K562 (cell line): ENCODE measurements at regions not wholly inside any gene's neighbourhood (a gene's known extent, or its start where the extent isn't known, plus 50 kb on each side); places are given as distances from the start of the nearest gene placed in this dataset.
A peak's percentile ranks its signal among the peaks of the same experiment; 100 is the strongest.

ENCODE experiments used
- ATAC-seq: fragments of 200-7000 bp; cut with Tn5 transposase; 3 replicates; pipeline ENCODE4 v1.9.1; 2020; ENCODE audit warnings: moderate library complexity
- BruUV-seq: library from RNA; stranded (reverse); fragments of 400-500 nt; replicated peaks from 2 replicates; lab custom pipeline; 2021; lab: Mats Ljungman, UMichigan
- CTCF ChIA-PET: fragments of 300-600 bp; formaldehyde crosslinking; extraction: SDS; loops from one replicate; lab custom pipeline; 2021; ENCODE audit warnings: low intra/inter-chr PET ratio; lab: Yijun Ruan, JAX
- POLR2A ChIA-PET: fragments of 300-600, 350-650 bp; sonication (Branson Sonifier 250); formaldehyde crosslinking; extraction: SDS; loops from one replicate; lab custom pipeline; 2021; ENCODE audit warnings: antibody characterized with exemption, inconsistent platforms; lab: Yijun Ruan, JAX
- DNase-seq, 4 experiments: peaks; one replicate each; pipeline versions ENCODE4 v3.0.0 to v3.0.0-alpha.2; 2011 to 2018; ENCODE audit warnings: low spot score in 3 of 4, mixed read lengths in 3 of 4; ENCODE audit errors: extremely low read depth in 1 of 4
- FAIRE-seq: peaks from 2 replicates; lab custom pipeline; 2011; peaks lifted over from hg19 to GRCh38; lab: Jason Lieb, UNC
- H2AFZ ChIP-seq: 2 replicates; pipeline ENCODE4 v1.6.0; 2011; ENCODE audit warnings: low read depth, low read length, control low read depth, inconsistent platforms
- H3K27ac ChIP-seq: fragments of 200-600 bp; 3 replicates; pipeline ENCODE4 v1.8.0; 2011; ENCODE audit warnings: low read depth, mild to moderate bottlenecking, control low read depth, inconsistent platforms, low read length, moderate library complexity, mixed read lengths; ENCODE audit errors: extremely low read depth
- H3K27me3 ChIP-seq, 2 experiments: fragments of 300-600 bp in 1 of 2; 2 replicates in 1 of 2; 3 replicates in 1 of 2; pipeline versions ENCODE4 v1.6.0 to v1.8.0; 2011; ENCODE audit warnings: inconsistent platforms in 2 of 2, low read length in 2 of 2, mild to moderate bottlenecking in 1 of 2, mixed read lengths in 1 of 2, moderate library complexity in 1 of 2; ENCODE audit not compliant: control insufficient read depth in 2 of 2, insufficient read depth in 2 of 2
- H3K36me3 ChIP-seq: fragments of 300-600 bp; 3 replicates; pipeline ENCODE4 v1.8.0; 2011; ENCODE audit warnings: mild to moderate bottlenecking, low read length, inconsistent platforms; ENCODE audit not compliant: control insufficient read depth, insufficient read depth
- H3K4me1 ChIP-seq, 2 experiments: fragments of 200-600 bp in 1 of 2; replicated peaks in 1 of 2; 2 replicates in 1 of 2; 3 replicates in 1 of 2; pipeline versions ENCODE4 v1.5.1 to v1.8.0; 2011; ENCODE audit warnings: inconsistent platforms in 2 of 2, low read length in 2 of 2, mild to moderate bottlenecking in 1 of 2, mixed read lengths in 1 of 2, moderate library complexity in 1 of 2; ENCODE audit not compliant: control insufficient read depth in 2 of 2, insufficient read depth in 2 of 2
- H3K4me2 ChIP-seq: 2 replicates; pipeline ENCODE4 v1.6.1; 2011; ENCODE audit warnings: low read length, control low read depth, inconsistent platforms, mixed read lengths; ENCODE audit not compliant: insufficient read depth
- H3K4me3 ChIP-seq: fragments of 200-600 bp; sonication (generic), shearing (Covaris generic); 2 replicates; pipeline ENCODE4 v1.5.1; 2016; ENCODE audit warnings: control low read depth, inconsistent platforms
- H3K79me2 ChIP-seq: fragments of 200-600 bp; 3 replicates; pipeline ENCODE4 v1.8.0; 2011; ENCODE audit warnings: low read length, inconsistent platforms; ENCODE audit not compliant: control insufficient read depth, insufficient read depth
- H3K9ac ChIP-seq, 2 experiments: 2 replicates each; pipeline versions ENCODE4 v1.6.0 to v1.6.1; 2011; ENCODE audit warnings: low read depth in 2 of 2, low read length in 2 of 2, control low read depth in 1 of 2, inconsistent platforms in 1 of 2, mild to moderate bottlenecking in 1 of 2, mixed read lengths in 1 of 2; ENCODE audit not compliant: insufficient read depth in 1 of 2
- H3K9me1 ChIP-seq: one replicate; pipeline ENCODE4 v1.6.0; 2011; ENCODE audit warnings: inconsistent platforms, mild to moderate bottlenecking, low read length, moderate library complexity; ENCODE audit not compliant: control insufficient read depth, insufficient read depth
- H3K9me3 ChIP-seq: replicated peaks from 2 replicates; pipeline ENCODE4 v1.5.1; 2011; ENCODE audit warnings: low read depth, low read length, inconsistent platforms; ENCODE audit not compliant: control insufficient read depth, insufficient read depth
- H4K20me1 ChIP-seq: replicated peaks from 2 replicates; pipeline ENCODE4 v1.6.1; 2011; ENCODE audit warnings: low read length, inconsistent platforms, mixed read lengths; ENCODE audit not compliant: control insufficient read depth, insufficient read depth
- ATF7 ChIP-seq: fragments of 450-650 bp; IDR thresholded peaks from 2 replicates; pipeline ENCODE4 v1.7.1; 2014; ENCODE audit warnings: mild to moderate bottlenecking, moderate library complexity
- CC2D1A ChIP-seq: fragments of 450-650 bp; IDR thresholded peaks from 2 replicates; pipeline ENCODE4 v1.6.1; 2017; ENCODE audit warnings: mild to moderate bottlenecking
- ELF4 ChIP-seq: fragments of 450-650 bp; formaldehyde crosslinking; IDR thresholded peaks from 2 replicates; pipeline ENCODE4 v1.4.0; 2022; ENCODE audit warnings: missing genetic modification characterization
- FIP1L1 ChIP-seq: fragments of 200-400 bp; formaldehyde crosslinking; IDR thresholded peaks from 2 replicates; pipeline ENCODE4 v1.6.1; 2018; ENCODE audit warnings: mild to moderate bottlenecking, low read depth, low read length; ENCODE audit not compliant: poor library complexity, severe bottlenecking
- GATAD2B ChIP-seq: fragments of 450-650 bp; IDR thresholded peaks from 2 replicates; pipeline ENCODE4 v1.6.1; 2017; ENCODE audit warnings: mild to moderate bottlenecking, borderline replicate concordance
- NCOA4 ChIP-seq: fragments of 450-650 bp; IDR thresholded peaks from 2 replicates; pipeline ENCODE4 v1.6.1; 2018; ENCODE audit warnings: mild to moderate bottlenecking; ENCODE audit not compliant: partially characterized antibody
- NFYB ChIP-seq: IDR thresholded peaks from 2 replicates; pipeline ENCODE4 v1.6.1; 2011; ENCODE audit warnings: mild to moderate bottlenecking, moderate library complexity; ENCODE audit not compliant: insufficient read length; ENCODE audit errors: extremely low read depth
- RAD21 ChIP-seq, 2 experiments: fragments of 250-450 bp in 1 of 2; fragments of 450-650 bp in 1 of 2; sonication (Bioruptor Pico) in 1 of 2; formaldehyde crosslinking in 1 of 2; IDR thresholded peaks in 1 of 2; conservative IDR thresholded peaks in 1 of 2; 2 replicates each; pipeline versions ENCODE4 v1.4.0 to v1.8.0; 2020 to 2022; ENCODE audit warnings: mild to moderate bottlenecking in 2 of 2, moderate library complexity in 1 of 2
- RBM39 ChIP-seq: fragments of 200-400 bp; formaldehyde crosslinking; optimal IDR thresholded peaks from 2 replicates; pipeline ENCODE3; 2018; ENCODE audit warnings: low read depth, low read length
- SAP30 ChIP-seq: fragments of 200-600 bp; sonication (generic); IDR thresholded peaks from 2 replicates; pipeline ENCODE4 v1.6.1; 2012; ENCODE audit warnings: borderline replicate concordance, low read depth, mild to moderate bottlenecking, moderate library complexity, low read length, control low read depth, inconsistent platforms; ENCODE audit not compliant: insufficient read depth, poor library complexity, severe bottlenecking
- SRSF1 ChIP-seq: fragments of 200-400 bp; formaldehyde crosslinking; IDR thresholded peaks from 2 replicates; pipeline ENCODE4 v1.6.1; 2017; ENCODE audit warnings: mild to moderate bottlenecking, low read depth, low read length, moderate library complexity
- TARDBP ChIP-seq: fragments of 450-650 bp; IDR thresholded peaks from 2 replicates; pipeline ENCODE4 v1.6.1; 2016
- ZNF23 ChIP-seq: fragments of 250-450 bp; sonication (Bioruptor Pico); IDR thresholded peaks from 2 replicates; pipeline ENCODE4 v1.4.0; 2020; ENCODE audit warnings: mild to moderate bottlenecking
- WGBS: fragments of 100-300 bp; shearing (Covaris generic); methylation state at CpG from one replicate; pipeline ENCODE4 v1.1.6; 2016; ENCODE audit warnings: low coverage, mixed read lengths; ENCODE audit not compliant: insufficient coverage; ENCODE audit errors: missing lambda C conversion rate; 5-methylcytosine and 5-hydroxymethylcytosine counted together
- in situ Hi-C: fragments of 300-500 bp; cut with MboI; formaldehyde crosslinking; loops from 4 replicates; pipeline ENCODE4 v1.15.0; 2018; ENCODE audit warnings: inconsistent platforms, mixed read lengths
- intact Hi-C: fragments of 100-400 bp; cut with micrococcal nuclease; formaldehyde crosslinking; loops from 2 replicates; pipeline ENCODE4 v1.14.2; 2022

GRCh38 chr6:105492706-105493673 lies 90.1 kb upstream of the PREP start (continued):
- TF ChIP-seq SRSF1 (no peak), NFYB (no peak), ZNF23 (CRISPR knock-in tag) (no peak), SAP30 (no peak), RAD21 (CRISPR knock-in tag; conservative IDR thresholded peaks at IDR 0.05 in 1 of 2, IDR thresholded peaks at IDR 0.05 in 1 of 2) (no peak), FIP1L1 (no peak), NCOA4 (no peak)

- Histone ChIP-seq H3K27me3 (peaks cover 2 to 4% of the 10 kb centered on the region in 2 experiments; a peak in 1 of 5 replicates), H3K4me2 (peak overlapping the region; percentile 26; the same call in 1 of the 2 replicates), H3K4me1 (no peaks in the 10 kb centered on the region; a peak in 2 of 5 replicates), H3K4me3 (no peak overlapping the region), H3K27ac (no peak overlapping the region), H4K20me1 (no peaks in the 10 kb centered on the region), H3K9me3 (no peaks in the 10 kb centered on the region), H2AFZ (peak overlapping the region; percentile 62), H3K9me1 (no peaks in the 10 kb centered on the region), H3K79me2 (no peaks in the 10 kb centered on the region), H3K9ac (no peak overlapping the region), H3K36me3 (no peaks in the 10 kb centered on the region)
- in situ Hi-C loops (no loop called here), intact Hi-C loops (loop anchor here (10.0 kb wide), 2 partner anchors 446 to 816 kb away; no protein-coding TSS in a partner anchor)
- POLR2A ChIA-PET, result interaction anchor here (0.9 kb wide), 1 partner anchor 9 kb away, joined by 3 read pairs; no protein-coding TSS in a partner anchor
- CTCF ChIA-PET, result no interaction called here
- 8% methylated on average over 2 of the region's 2 CpGs for WGBS
- no TSS peak for BruUV-seq
- TF ChIP-seq ATF7, result no peak
- no peak for TF ChIP-seq CC2D1A
- no peak for TF ChIP-seq GATAD2B
- no peak for TF ChIP-seq RBM39
- no peak for TF ChIP-seq ELF4 (CRISPR knock-in tag)
- TF ChIP-seq TARDBP, result no peak
- FAIRE-seq, result no peak
- DNase-seq, result no peak
- no peak for ATAC-seq
Measured at GRCh38 chr6:105489216-105489530, 86.3 kb upstream of the PREP start.
